SK-N-SH (cell line): ENCODE measurements at regions not wholly inside any gene's neighbourhood (a gene's known extent, or its start where the extent isn't known, plus 50 kb on each side); places are given as distances from the start of the nearest gene placed in this dataset.

Source experiments
- CTCF ChIA-PET: fragments of 300-600, 350-600 bp; formaldehyde crosslinking; extraction: SDS; loops from one replicate; lab custom pipeline; 2021; lab: Yijun Ruan, JAX
- POLR2A ChIA-PET: fragments of 350-600 bp; sonication (Branson Sonifier 250); formaldehyde crosslinking; extraction: SDS; loops from one replicate; lab custom pipeline; 2020; ENCODE audit warnings: antibody characterized with exemption, inconsistent platforms; lab: Yijun Ruan, JAX
- DNase-seq: peaks from one replicate; pipeline ENCODE4 v3.0.0; 2012
- H2AFZ ChIP-seq: fragments of 200-600 bp; sonication (generic); 2 replicates; pipeline ENCODE4 v1.8.1; 2016; ENCODE audit warnings: antibody characterized with exemption, mild to moderate bottlenecking, low read depth
- H3F3A ChIP-seq: fragments of 200-600 bp; sonication (generic); replicated peaks from 2 replicates; pipeline ENCODE3; 2016; ENCODE audit warnings: antibody characterized with exemption, mild to moderate bottlenecking; ENCODE audit not compliant: insufficient read depth
- H3K27ac ChIP-seq, 2 experiments: fragments of 200-500 bp in 1 of 2; fragments of 200-600 bp in 1 of 2; sonication (Bioruptor generic) in 1 of 2; sonication (generic), shearing (Covaris generic) in 1 of 2; 2 replicates each; pipeline versions ENCODE4 v1.5.1 to v1.6.1; 2014 to 2016; ENCODE audit warnings: low read depth in 2 of 2, inconsistent platforms in 1 of 2, low read length in 1 of 2, mild to moderate bottlenecking in 1 of 2, mixed read lengths in 1 of 2
- H3K27me3 ChIP-seq: fragments of 200-600 bp; sonication (generic), shearing (Covaris generic); 2 replicates; pipeline ENCODE4 v1.6.1; 2016; ENCODE audit warnings: mixed run types; ENCODE audit not compliant: insufficient read depth
- H3K36me3 ChIP-seq, 2 experiments: fragments of 200-500 bp in 1 of 2; fragments of 200-600 bp in 1 of 2; sonication (Bioruptor generic) in 1 of 2; sonication (generic) in 1 of 2; replicated peaks in 1 of 2; 2 replicates each; pipeline versions ENCODE3 to v1.5.1; 2014 to 2016; ENCODE audit warnings: low read length in 1 of 2, mild to moderate bottlenecking in 1 of 2; ENCODE audit not compliant: insufficient read depth in 2 of 2, control insufficient read depth in 1 of 2
- H3K4me1 ChIP-seq, 2 experiments: fragments of 200-500 bp in 1 of 2; fragments of 200-600 bp in 1 of 2; sonication (Bioruptor generic) in 1 of 2; sonication (generic), shearing (Covaris generic) in 1 of 2; 2 replicates each; pipeline versions ENCODE4 v1.5.1 to v1.6.1; 2014 to 2016; ENCODE audit warnings: low read depth in 1 of 2, low read length in 1 of 2, mixed run types in 1 of 2; ENCODE audit not compliant: insufficient read depth in 2 of 2, control insufficient read depth in 1 of 2
- H3K4me2 ChIP-seq: fragments of 200-600 bp; sonication (generic), shearing (Covaris generic); 2 replicates; pipeline ENCODE4 v1.6.1; 2017; ENCODE audit warnings: mixed run types
- H3K4me3 ChIP-seq, 2 experiments: fragments of 200-500 bp in 1 of 2; fragments of 200-600 bp in 1 of 2; sonication (Bioruptor generic) in 1 of 2; sonication (generic), shearing (Covaris generic) in 1 of 2; 2 replicates each; pipeline versions ENCODE4 v1.5.1 to v1.8.1; 2014 to 2016; ENCODE audit warnings: low read depth in 2 of 2, inconsistent platforms in 1 of 2, low read length in 1 of 2, mild to moderate bottlenecking in 1 of 2, mixed read lengths in 1 of 2, moderate library complexity in 1 of 2
- H3K79me2 ChIP-seq: fragments of 200-600 bp; sonication (generic); 2 replicates; pipeline ENCODE4 v1.8.1; 2017; ENCODE audit warnings: mild to moderate bottlenecking; ENCODE audit not compliant: insufficient read depth
- H3K9ac ChIP-seq: fragments of 200-600 bp; sonication (generic); 2 replicates; pipeline ENCODE4 v1.6.1; 2017; ENCODE audit warnings: mixed run types
- H3K9me2 ChIP-seq: fragments of 200-600 bp; sonication (generic); 2 replicates; pipeline ENCODE4 v1.6.1; 2017; ENCODE audit warnings: mixed run types
- H3K9me3 ChIP-seq: fragments of 200-600 bp; sonication (generic); 2 replicates; pipeline ENCODE4 v1.6.1; 2017; ENCODE audit warnings: mixed run types, mild to moderate bottlenecking, moderate library complexity
- H4K20me1 ChIP-seq: fragments of 200-600 bp; sonication (generic); 2 replicates; pipeline ENCODE4 v1.6.1; 2017; ENCODE audit warnings: mild to moderate bottlenecking, mixed run types; ENCODE audit not compliant: insufficient read depth
- EZH2phosphoT487 ChIP-seq: fragments of 200-600 bp; sonication (generic); IDR thresholded peaks from 2 replicates; pipeline ENCODE4 v1.6.1; 2017; ENCODE audit warnings: low read depth, mixed run types, mild to moderate bottlenecking, antibody characterized with exemption, moderate library complexity, borderline replicate concordance
- FOXJ3 ChIP-seq: sonication (generic); formaldehyde crosslinking; IDR thresholded peaks from 2 replicates; pipeline ENCODE4 v1.5.1; 2020; ENCODE audit warnings: mild to moderate bottlenecking, missing genetic modification reagents
- FOXM1 ChIP-seq: IDR thresholded peaks from 2 replicates; pipeline ENCODE4 v1.4.0; 2012; ENCODE audit warnings: low read depth, mild to moderate bottlenecking
- MEF2A ChIP-seq: IDR thresholded peaks from 2 replicates; pipeline ENCODE4 v1.4.0; 2012; ENCODE audit warnings: low read depth, borderline replicate concordance
- MXI1 ChIP-seq: IDR thresholded peaks from 2 replicates; pipeline ENCODE4 v1.6.1; 2012; ENCODE audit warnings: mild to moderate bottlenecking, low read depth, low read length, improper control_type of control experiment
- RFX5 ChIP-seq: IDR thresholded peaks from 2 replicates; pipeline ENCODE4 v1.6.1; 2012; ENCODE audit warnings: mild to moderate bottlenecking, improper control_type of control experiment, low read length
- SMC3 ChIP-seq: IDR thresholded peaks from 2 replicates; pipeline ENCODE4 v1.6.1; 2012; ENCODE audit warnings: low read depth, low read length, improper control_type of control experiment
- TCF12 ChIP-seq: IDR thresholded peaks from 2 replicates; pipeline ENCODE4 v1.4.0; 2012
- TEAD4 ChIP-seq: IDR thresholded peaks from 2 replicates; pipeline ENCODE4 v1.4.0; 2012; ENCODE audit warnings: mild to moderate bottlenecking, borderline replicate concordance; ENCODE audit not compliant: insufficient read depth
- WGBS: methylation state at CpG from one replicate; pipeline ENCODE4 v1.1.6; 2017; ENCODE audit warnings: low lambda C conversion rate; 5-methylcytosine and 5-hydroxymethylcytosine counted together
- TF ChIP-seq, protein P1 (sequence below): fragments of 150-350 bp; IDR thresholded peaks from 2 replicates; pipeline ENCODE4 v1.6.1; 2016; ENCODE audit warnings: mild to moderate bottlenecking, low read depth, low read length
- TF ChIP-seq, protein P2 (sequence below): IDR thresholded peaks from 2 replicates; pipeline ENCODE4 v1.6.1; 2012; ENCODE audit warnings: mild to moderate bottlenecking, low read depth, low read length, moderate library complexity
- TF ChIP-seq, protein P3 (sequence below): fragments of 150-350 bp; IDR thresholded peaks from 2 replicates; pipeline ENCODE4 v1.6.1; 2017; ENCODE audit warnings: antibody characterized with exemption, low read length, low read depth, borderline replicate concordance

DNA sequence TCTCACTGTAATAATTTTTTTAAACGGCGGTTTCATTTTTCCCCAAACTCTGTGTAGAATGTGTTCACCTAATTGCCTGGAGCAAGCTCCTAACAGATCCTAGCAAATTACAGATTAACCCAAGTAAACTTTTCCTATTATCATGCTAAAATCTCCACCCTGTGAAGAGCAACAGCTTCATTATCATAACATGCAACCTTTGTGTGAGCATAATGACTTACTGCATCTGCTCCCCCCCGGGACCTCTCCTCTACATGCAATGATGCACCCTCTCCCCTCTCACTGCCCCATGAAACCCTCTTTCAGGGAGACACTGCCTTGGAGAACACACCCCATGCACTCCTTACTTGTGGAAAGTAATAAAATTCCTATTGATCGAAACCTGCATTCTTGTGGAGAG, 717.0 kb upstream of the TMPRSS15 start:
- no peak for DNase-seq
- no peaks in the 10 kb centered on the region for H3K9me2 ChIP-seq
- no peaks in the 10 kb centered on the region for H3K9me3 ChIP-seq
- H2AFZ ChIP-seq: no peak overlapping the region
- H4K20me1 ChIP-seq: no peaks in the 10 kb centered on the region
- no peaks in the 10 kb centered on the region for H3K36me3 ChIP-seq
- no peak overlapping the region for H3K4me3 ChIP-seq
- ChIA-PET CTCF (no interaction called here), POLR2A (no interaction called here)
- H3K9ac ChIP-seq: no peak overlapping the region
- TF ChIP-seq TCF12 (no peak), RFX5 (no peak), MXI1 (no peak), MEF2A (no peak), EZH2phosphoT487 (no peak), TEAD4 (no peak), FOXM1 (no peak), FOXJ3 (CRISPR knock-in tag) (no peak)
- TF ChIP-seq, protein P1, sequence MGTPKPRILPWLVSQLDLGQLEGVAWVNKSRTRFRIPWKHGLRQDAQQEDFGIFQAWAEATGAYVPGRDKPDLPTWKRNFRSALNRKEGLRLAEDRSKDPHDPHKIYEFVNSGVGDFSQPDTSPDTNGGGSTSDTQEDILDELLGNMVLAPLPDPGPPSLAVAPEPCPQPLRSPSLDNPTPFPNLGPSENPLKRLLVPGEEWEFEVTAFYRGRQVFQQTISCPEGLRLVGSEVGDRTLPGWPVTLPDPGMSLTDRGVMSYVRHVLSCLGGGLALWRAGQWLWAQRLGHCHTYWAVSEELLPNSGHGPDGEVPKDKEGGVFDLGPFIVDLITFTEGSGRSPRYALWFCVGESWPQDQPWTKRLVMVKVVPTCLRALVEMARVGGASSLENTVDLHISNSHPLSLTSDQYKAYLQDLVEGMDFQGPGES: no peak
- TF ChIP-seq, protein P2, sequence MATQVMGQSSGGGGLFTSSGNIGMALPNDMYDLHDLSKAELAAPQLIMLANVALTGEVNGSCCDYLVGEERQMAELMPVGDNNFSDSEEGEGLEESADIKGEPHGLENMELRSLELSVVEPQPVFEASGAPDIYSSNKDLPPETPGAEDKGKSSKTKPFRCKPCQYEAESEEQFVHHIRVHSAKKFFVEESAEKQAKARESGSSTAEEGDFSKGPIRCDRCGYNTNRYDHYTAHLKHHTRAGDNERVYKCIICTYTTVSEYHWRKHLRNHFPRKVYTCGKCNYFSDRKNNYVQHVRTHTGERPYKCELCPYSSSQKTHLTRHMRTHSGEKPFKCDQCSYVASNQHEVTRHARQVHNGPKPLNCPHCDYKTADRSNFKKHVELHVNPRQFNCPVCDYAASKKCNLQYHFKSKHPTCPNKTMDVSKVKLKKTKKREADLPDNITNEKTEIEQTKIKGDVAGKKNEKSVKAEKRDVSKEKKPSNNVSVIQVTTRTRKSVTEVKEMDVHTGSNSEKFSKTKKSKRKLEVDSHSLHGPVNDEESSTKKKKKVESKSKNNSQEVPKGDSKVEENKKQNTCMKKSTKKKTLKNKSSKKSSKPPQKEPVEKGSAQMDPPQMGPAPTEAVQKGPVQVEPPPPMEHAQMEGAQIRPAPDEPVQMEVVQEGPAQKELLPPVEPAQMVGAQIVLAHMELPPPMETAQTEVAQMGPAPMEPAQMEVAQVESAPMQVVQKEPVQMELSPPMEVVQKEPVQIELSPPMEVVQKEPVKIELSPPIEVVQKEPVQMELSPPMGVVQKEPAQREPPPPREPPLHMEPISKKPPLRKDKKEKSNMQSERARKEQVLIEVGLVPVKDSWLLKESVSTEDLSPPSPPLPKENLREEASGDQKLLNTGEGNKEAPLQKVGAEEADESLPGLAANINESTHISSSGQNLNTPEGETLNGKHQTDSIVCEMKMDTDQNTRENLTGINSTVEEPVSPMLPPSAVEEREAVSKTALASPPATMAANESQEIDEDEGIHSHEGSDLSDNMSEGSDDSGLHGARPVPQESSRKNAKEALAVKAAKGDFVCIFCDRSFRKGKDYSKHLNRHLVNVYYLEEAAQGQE: no peak
- TF ChIP-seq, protein P3, sequence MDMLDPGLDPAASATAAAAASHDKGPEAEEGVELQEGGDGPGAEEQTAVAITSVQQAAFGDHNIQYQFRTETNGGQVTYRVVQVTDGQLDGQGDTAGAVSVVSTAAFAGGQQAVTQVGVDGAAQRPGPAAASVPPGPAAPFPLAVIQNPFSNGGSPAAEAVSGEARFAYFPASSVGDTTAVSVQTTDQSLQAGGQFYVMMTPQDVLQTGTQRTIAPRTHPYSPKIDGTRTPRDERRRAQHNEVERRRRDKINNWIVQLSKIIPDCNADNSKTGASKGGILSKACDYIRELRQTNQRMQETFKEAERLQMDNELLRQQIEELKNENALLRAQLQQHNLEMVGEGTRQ: no peak
- H3K27me3 ChIP-seq: no peaks in the 10 kb centered on the region
- no peak overlapping the region for H3K27ac ChIP-seq
- no peaks in the 10 kb centered on the region for H3F3A ChIP-seq
- no peak overlapping the region for H3K4me2 ChIP-seq
- no peaks in the 10 kb centered on the region for H3K79me2 ChIP-seq
- H3K4me1 ChIP-seq: no peaks in the 10 kb centered on the region
- 17% methylated on average over 4 of the region's 4 CpGs for WGBS

DNA sequence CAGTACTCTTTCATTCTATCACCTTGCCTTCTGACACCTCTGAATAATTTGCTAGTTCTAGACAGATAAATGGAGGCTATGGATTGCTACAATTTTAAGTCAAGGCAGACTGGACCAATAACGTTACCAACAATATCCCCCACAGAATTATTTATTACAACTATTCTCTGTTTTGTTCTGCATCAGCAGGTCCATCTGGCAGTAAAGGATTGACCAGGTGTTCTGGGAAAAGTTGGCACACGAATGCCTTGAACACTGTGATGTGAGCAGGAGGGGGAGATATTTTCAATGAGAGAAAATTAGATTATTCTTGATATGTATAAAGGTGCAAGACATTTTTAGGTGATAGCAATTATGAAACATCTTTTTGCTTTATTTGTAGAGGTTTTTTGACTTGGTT, 718.8 kb upstream of the TMPRSS15 start:
- Histone ChIP-seq H3K36me3 (no peaks in the 10 kb centered on the region), H3K4me1 (no peaks in the 10 kb centered on the region), H3K9me3 (no peaks in the 10 kb centered on the region), H3F3A (no peaks in the 10 kb centered on the region), H3K4me3 (no peak overlapping the region), H4K20me1 (no peaks in the 10 kb centered on the region), H2AFZ (no peak overlapping the region), H3K9ac (no peak overlapping the region), H3K4me2 (no peak overlapping the region), H3K27ac (no peak overlapping the region), H3K79me2 (no peaks in the 10 kb centered on the region), H3K9me2 (no peaks in the 10 kb centered on the region), H3K27me3 (no peaks in the 10 kb centered on the region)
- DNase-seq: no peak
- CTCF ChIA-PET: interaction anchor here (1.3 kb wide), 1 partner anchor 10 kb away, joined by 3 read pairs; no protein-coding TSS in a partner anchor
- WGBS: 0% methylated on average over 2 of the region's 2 CpGs
- POLR2A ChIA-PET: no interaction called here
- TF ChIP-seq, protein P2: no peak
- TF ChIP-seq SMC3: no peak
